ENCODE measurements at regions not wholly inside any gene's neighbourhood (a gene's known extent, or its start where the extent isn't known, plus 50 kb on each side); places are given as distances from the start of the nearest gene placed in this dataset.

DNA sequence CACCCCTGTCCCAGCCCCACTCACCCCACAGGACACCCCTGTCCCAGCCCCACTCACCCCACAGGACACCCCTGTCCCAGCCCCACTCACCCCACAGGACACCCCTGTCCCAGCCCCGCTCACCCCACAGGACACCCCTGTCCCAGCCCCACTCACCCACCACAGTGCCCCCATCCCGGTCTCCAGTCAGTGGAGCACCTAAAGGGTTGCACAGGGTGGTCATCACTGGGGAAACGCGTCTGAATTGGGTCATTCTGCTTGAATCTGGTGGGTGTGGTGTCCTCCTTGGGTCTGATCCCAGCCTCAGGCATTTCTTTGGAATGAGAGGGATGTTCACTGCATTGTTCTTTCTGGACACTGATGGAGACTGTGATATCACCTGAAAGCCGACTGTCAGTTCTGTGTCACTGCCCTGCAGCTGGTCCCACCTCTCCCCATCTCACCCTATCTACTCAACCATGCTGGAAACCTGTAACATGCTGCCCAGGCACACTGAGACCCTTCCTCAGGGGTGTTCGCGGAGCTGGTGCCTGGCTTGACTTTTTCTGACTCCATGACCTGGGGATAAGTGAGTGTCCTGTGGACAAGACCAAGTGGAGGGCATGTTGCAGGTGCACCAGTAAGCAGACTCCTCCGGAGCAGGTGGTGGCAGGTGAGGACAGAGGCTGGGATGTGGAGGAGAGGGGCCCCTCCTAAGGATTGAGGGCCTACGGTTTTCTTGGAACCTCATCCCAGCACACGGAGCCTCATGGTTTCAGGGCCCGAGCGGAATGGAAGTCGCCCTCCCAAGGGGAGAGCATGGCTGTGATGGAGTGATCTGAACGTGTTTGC, 262.5 kb upstream of the PPP2R2D start:
- H3K27ac Mint-ChIP-seq: no peak overlapping the region
- CTCF ChIA-PET: no interaction called here

DNA sequence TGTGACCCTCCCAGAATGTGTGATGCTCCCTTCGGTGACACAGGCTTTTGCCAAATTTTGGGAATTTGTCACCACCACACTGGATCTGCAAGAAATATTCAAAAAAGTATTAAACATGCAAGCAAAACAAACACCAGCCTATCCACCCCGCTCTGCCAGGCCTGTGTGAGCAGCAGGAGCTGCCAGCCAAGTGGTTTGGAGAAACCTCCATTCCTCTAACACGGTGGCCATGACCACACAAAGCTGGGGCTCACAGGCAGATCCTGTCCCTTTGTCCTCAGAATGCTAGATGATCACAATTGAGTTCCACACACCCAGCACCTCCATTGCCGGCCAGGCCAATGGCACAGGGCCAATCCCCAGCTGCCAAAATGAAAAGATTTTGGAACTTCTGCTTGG, 261.9 kb upstream of the PPP2R2D start:
- Mint-ChIP-seq H3K4me3 (no peak overlapping the region), H3K36me3 (peaks cover 0 to 9% (median 0%) of the 10 kb centered on the region in 5 donors), H3K4me1 (peaks cover 0 to 3% (median 0%) of the 10 kb centered on the region in 7 donors), H3K27ac (no peak overlapping the region), H3K9me3 (peaks cover 4 to 38% (median 16%) of the 10 kb centered on the region in 11 donors), H3K27me3 (peaks cover 0 to 21% (median 11%) of the 10 kb centered on the region in 5 donors)
- DNase-seq: no peak
- ChIA-PET CTCF (no interaction called here), POLR2A (no interaction called here)
- H3K4me3 ChIP-seq (ENCODE audit: low read length): no peak overlapping the region
- no peak for ATAC-seq
- intact Hi-C loops (cut with micrococcal nuclease): no loop called here
- no peaks in the 10 kb centered on the region for H3K4me1 ChIP-seq (ENCODE audit: control insufficient read depth in 2 of 2, insufficient read depth in 2 of 2, low read length in 2 of 2)
- no peaks in the 10 kb centered on the region for H3K27me3 ChIP-seq (ENCODE audit: control insufficient read depth in 2 of 2, insufficient read depth in 2 of 2, low read length in 2 of 2)
- H3K9me3 ChIP-seq (ENCODE audit: control insufficient read depth in 2 of 3, low read length in 3 of 3): peaks cover 0 to 13% (median 0%) of the 10 kb centered on the region in 3 experiments
- no peak overlapping the region for H3K27ac ChIP-seq (ENCODE audit: low read depth, low read length)
- no peaks in the 10 kb centered on the region for H3K36me3 ChIP-seq (ENCODE audit: control insufficient read depth in 2 of 3, insufficient read depth in 3 of 3, low read length in 3 of 3)

More for the DNA sequence above, 262.5 kb upstream of the PPP2R2D start:
- intact Hi-C loops (cut with micrococcal nuclease): no loop called here
- Histone ChIP-seq H3K4me3 (ENCODE audit: low read length) (no peak overlapping the region), H3K4me1 (ENCODE audit: control insufficient read depth in 2 of 2, insufficient read depth in 2 of 2, low read length in 2 of 2) (no peaks in the 10 kb centered on the region), H3K27ac (ENCODE audit: low read depth, low read length) (no peak overlapping the region), H3K9me3 (ENCODE audit: control insufficient read depth in 2 of 3, low read length in 3 of 3) (peaks cover 0 to 13% (median 0%) of the 10 kb centered on the region in 3 experiments), H3K36me3 (ENCODE audit: control insufficient read depth in 2 of 3, insufficient read depth in 3 of 3, low read length in 3 of 3) (no peaks in the 10 kb centered on the region), H3K27me3 (ENCODE audit: control insufficient read depth in 2 of 2, insufficient read depth in 2 of 2, low read length in 2 of 2) (no peaks in the 10 kb centered on the region)
- Mint-ChIP-seq H3K9me3 (peaks cover 4 to 38% (median 16%) of the 10 kb centered on the region in 11 donors), H3K4me3 (no peak overlapping the region), H3K27me3 (peaks cover 0 to 21% (median 11%) of the 10 kb centered on the region in 5 donors), H3K4me1 (peaks cover 0 to 3% (median 0%) of the 10 kb centered on the region in 7 donors), H3K36me3 (peaks cover 0 to 9% (median 0%) of the 10 kb centered on the region in 5 donors)
- POLR2A ChIA-PET: no interaction called here
- no peak for ATAC-seq
- DNase-seq: no peak

DNA sequence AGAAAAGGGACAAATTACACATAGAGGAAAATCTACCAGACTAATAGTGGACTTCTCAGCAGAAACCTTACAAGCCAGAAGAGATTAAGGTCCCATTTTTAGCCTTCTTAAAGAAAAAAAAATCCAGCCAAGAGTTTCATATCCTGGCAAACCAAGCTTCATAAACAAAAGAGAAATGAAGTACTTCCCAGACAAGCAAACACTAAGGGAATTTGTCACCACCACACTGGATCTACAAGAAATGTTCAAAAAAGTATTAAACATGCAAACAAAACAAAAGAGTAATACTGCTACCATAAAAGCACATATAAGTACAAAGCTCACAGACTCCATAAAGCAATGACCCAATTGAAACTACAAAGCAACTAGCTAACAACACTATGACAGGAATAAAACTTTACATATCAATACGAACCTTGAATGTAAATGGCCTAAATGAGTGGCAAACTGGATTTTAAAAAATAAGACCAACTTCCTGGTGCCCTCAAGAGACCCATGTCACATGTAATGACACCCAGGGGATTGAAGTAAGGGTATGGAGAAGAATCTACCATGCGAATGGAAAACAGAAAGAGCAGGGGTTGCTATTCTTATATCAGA, 260.7 kb upstream of the PPP2R2D start:
- Histone ChIP-seq H3K27me3 (ENCODE audit: control insufficient read depth in 2 of 2, insufficient read depth in 2 of 2, low read length in 2 of 2) (no peaks in the 10 kb centered on the region), H3K27ac (ENCODE audit: low read depth, low read length) (no peak overlapping the region), H3K36me3 (ENCODE audit: control insufficient read depth in 2 of 3, insufficient read depth in 3 of 3, low read length in 3 of 3) (no peaks in the 10 kb centered on the region), H3K4me1 (ENCODE audit: control insufficient read depth in 2 of 2, insufficient read depth in 2 of 2, low read length in 2 of 2) (no peaks in the 10 kb centered on the region), H3K9me3 (ENCODE audit: control insufficient read depth in 2 of 3, low read length in 3 of 3) (peaks cover 0 to 13% (median 0%) of the 10 kb centered on the region in 3 experiments), H3K4me3 (ENCODE audit: low read length) (no peak overlapping the region)
- CTCF ChIA-PET: no interaction called here
- ATAC-seq (no peak), DNase-seq (no peak)
- H3K36me3 Mint-ChIP-seq: peaks cover 0 to 9% (median 0%) of the 10 kb centered on the region in 5 donors
- H3K27ac Mint-ChIP-seq: no peak overlapping the region
- H3K4me3 Mint-ChIP-seq: no peak overlapping the region
- POLR2A ChIA-PET: no interaction called here
- H3K4me1 Mint-ChIP-seq: peaks cover 0 to 3% (median 0%) of the 10 kb centered on the region in 7 donors
- H3K9me3 Mint-ChIP-seq: peaks cover 0 to 35% (median 15%) of the 10 kb centered on the region in 11 donors
- H3K27me3 Mint-ChIP-seq: peaks cover 0 to 25% (median 5%) of the 10 kb centered on the region in 5 donors
- intact Hi-C loops (cut with micrococcal nuclease): no loop called here

GRCh38 chr10:131641231-131641630, 259.6 kb upstream of the PPP2R2D start:
- POLR2A ChIA-PET: no interaction called here
- intact Hi-C loops (cut with micrococcal nuclease): no loop called here
- no peak for ATAC-seq
- H3K27me3 ChIP-seq (ENCODE audit: control insufficient read depth in 2 of 2, insufficient read depth in 2 of 2, low read length in 2 of 2): no peaks in the 10 kb centered on the region
- H3K27ac Mint-ChIP-seq: no peak overlapping the region
- H3K4me1 ChIP-seq (ENCODE audit: control insufficient read depth in 2 of 2, insufficient read depth in 2 of 2, low read length in 2 of 2): no peaks in the 10 kb centered on the region
- peaks cover 0 to 31% (median 15%) of the 10 kb centered on the region in 11 donors for H3K9me3 Mint-ChIP-seq
- H3K36me3 Mint-ChIP-seq: peaks cover 0 to 5% (median 0%) of the 10 kb centered on the region in 5 donors
- H3K36me3 ChIP-seq (ENCODE audit: control insufficient read depth in 2 of 3, insufficient read depth in 3 of 3, low read length in 3 of 3): no peaks in the 10 kb centered on the region
- CTCF ChIA-PET: no interaction called here
- H3K27me3 Mint-ChIP-seq: peaks cover 0 to 29% (median 3%) of the 10 kb centered on the region in 5 donors
- peaks cover 0 to 13% (median 0%) of the 10 kb centered on the region in 3 experiments for H3K9me3 ChIP-seq (ENCODE audit: control insufficient read depth in 2 of 3, low read length in 3 of 3)
- H3K4me1 Mint-ChIP-seq: peaks cover 0 to 6% (median 0%) of the 10 kb centered on the region in 7 donors
- H3K4me3 Mint-ChIP-seq: no peak overlapping the region
- no peak overlapping the region for H3K27ac ChIP-seq (ENCODE audit: low read depth, low read length)
- no peak for DNase-seq
- no peak overlapping the region for H3K4me3 ChIP-seq (ENCODE audit: low read length)

GRCh38 chr10:131641898-131642297, 258.9 kb upstream of the PPP2R2D start:
- DNase-seq (no peak), ATAC-seq (no peak)
- no peak overlapping the region for H3K27ac Mint-ChIP-seq
- Histone ChIP-seq H3K9me3 (ENCODE audit: control insufficient read depth in 2 of 3, low read length in 3 of 3) (peaks cover 0 to 13% (median 0%) of the 10 kb centered on the region in 3 experiments), H3K36me3 (ENCODE audit: control insufficient read depth in 2 of 3, insufficient read depth in 3 of 3, low read length in 3 of 3) (no peaks in the 10 kb centered on the region), H3K4me1 (ENCODE audit: control insufficient read depth in 2 of 2, insufficient read depth in 2 of 2, low read length in 2 of 2) (no peaks in the 10 kb centered on the region), H3K27me3 (ENCODE audit: control insufficient read depth in 2 of 2, insufficient read depth in 2 of 2, low read length in 2 of 2) (no peaks in the 10 kb centered on the region), H3K27ac (ENCODE audit: low read depth, low read length) (no peak overlapping the region), H3K4me3 (ENCODE audit: low read length) (no peak overlapping the region)
- intact Hi-C loops (cut with micrococcal nuclease): no loop called here
- peaks cover 0 to 6% (median 0%) of the 10 kb centered on the region in 7 donors for H3K4me1 Mint-ChIP-seq
- CTCF ChIA-PET: no interaction called here
- peaks cover 0 to 5% (median 0%) of the 10 kb centered on the region in 5 donors for H3K36me3 Mint-ChIP-seq
- no peak overlapping the region for H3K4me3 Mint-ChIP-seq
- POLR2A ChIA-PET: no interaction called here
- H3K27me3 Mint-ChIP-seq: peaks cover 0 to 26% (median under 1%) of the 10 kb centered on the region in 5 donors
- peaks cover 0 to 31% (median 11%) of the 10 kb centered on the region in 11 donors for H3K9me3 Mint-ChIP-seq

DNA sequence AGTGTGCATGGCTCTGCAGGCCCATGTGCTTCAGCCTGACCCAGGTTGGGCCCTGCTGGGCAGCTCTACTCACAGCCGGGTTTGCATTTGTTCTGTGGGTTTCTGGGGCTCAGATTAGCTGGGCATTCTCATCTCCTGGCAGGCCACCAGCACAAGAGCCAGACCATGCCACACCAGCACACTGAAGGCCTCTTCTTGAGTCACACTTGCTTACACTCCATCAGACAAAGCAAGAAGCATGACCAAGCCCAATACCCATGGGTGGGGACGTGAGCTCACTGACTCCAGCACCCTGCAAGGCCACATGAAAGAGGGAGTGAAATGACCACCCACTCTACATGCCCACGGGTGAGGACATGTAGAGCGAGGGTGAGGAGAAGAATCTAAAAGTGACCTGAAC, 257.8 kb upstream of the PPP2R2D start:
- H3K27ac Mint-ChIP-seq: no peak overlapping the region
- DNase-seq: no peak
- Histone ChIP-seq H3K27ac (ENCODE audit: low read depth, low read length) (no peak overlapping the region), H3K4me3 (ENCODE audit: low read length) (no peak overlapping the region), H3K4me1 (ENCODE audit: control insufficient read depth in 2 of 2, insufficient read depth in 2 of 2, low read length in 2 of 2) (no peaks in the 10 kb centered on the region), H3K9me3 (ENCODE audit: control insufficient read depth in 2 of 3, low read length in 3 of 3) (peaks cover 0 to 13% (median 0%) of the 10 kb centered on the region in 3 experiments), H3K36me3 (ENCODE audit: control insufficient read depth in 2 of 3, insufficient read depth in 3 of 3, low read length in 3 of 3) (no peaks in the 10 kb centered on the region), H3K27me3 (ENCODE audit: control insufficient read depth in 2 of 2, insufficient read depth in 2 of 2, low read length in 2 of 2) (no peaks in the 10 kb centered on the region)
- no peak overlapping the region for H3K4me3 Mint-ChIP-seq
- peaks cover 0 to 6% (median 0%) of the 10 kb centered on the region in 7 donors for H3K4me1 Mint-ChIP-seq
- no peak for ATAC-seq
- intact Hi-C loops (cut with micrococcal nuclease): no loop called here
- H3K9me3 Mint-ChIP-seq: peaks cover 0 to 31% (median 11%) of the 10 kb centered on the region in 11 donors
- peaks cover 0 to 26% (median 0%) of the 10 kb centered on the region in 5 donors for H3K27me3 Mint-ChIP-seq
- POLR2A ChIA-PET: no interaction called here
- peaks cover 0 to 5% (median 0%) of the 10 kb centered on the region in 5 donors for H3K36me3 Mint-ChIP-seq
- CTCF ChIA-PET: interaction anchor here (0.6 kb wide), 1 partner anchor 636 kb away, joined by 3 read pairs; no protein-coding TSS in a partner anchor
